ENCODE measurements at regions not wholly inside any gene's neighbourhood (a gene's known extent, or its start where the extent isn't known, plus 50 kb on each side); places are given as distances from the start of the nearest gene placed in this dataset.

DNA sequence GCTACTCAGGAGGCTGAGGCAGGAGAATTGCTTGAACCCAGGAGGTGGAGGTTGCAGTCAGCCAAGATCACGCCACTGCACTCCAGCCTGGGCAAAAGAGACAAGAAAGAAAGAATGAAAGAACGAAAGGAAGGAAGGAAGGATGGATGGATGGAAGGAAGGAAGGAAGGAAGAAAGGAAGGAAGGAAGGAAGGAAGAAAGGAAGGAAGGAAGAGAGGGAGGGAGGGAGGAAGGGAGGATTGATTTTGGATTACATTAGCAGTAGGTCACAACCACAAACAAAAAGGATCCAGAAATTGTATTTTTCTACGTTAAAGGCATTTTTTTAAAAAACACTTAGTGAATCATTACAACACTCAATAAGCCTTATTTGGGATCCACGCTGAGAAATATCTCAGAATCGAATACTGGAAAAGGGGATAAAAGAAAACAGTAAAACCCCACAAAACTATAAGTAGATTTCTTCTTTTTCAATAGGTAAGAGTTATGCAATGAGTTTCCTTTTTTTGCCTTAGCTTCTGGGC is 136.9 kb upstream of the FREM1 start:
- H3K36me3 ChIP-seq = no peaks in the 10 kb centered on the region
- H3K27ac ChIP-seq = no peak overlapping the region
- no peaks in the 10 kb centered on the region for H3K9me3 ChIP-seq (ENCODE audit: low read depth)
- TF ChIP-seq, protein P1, sequence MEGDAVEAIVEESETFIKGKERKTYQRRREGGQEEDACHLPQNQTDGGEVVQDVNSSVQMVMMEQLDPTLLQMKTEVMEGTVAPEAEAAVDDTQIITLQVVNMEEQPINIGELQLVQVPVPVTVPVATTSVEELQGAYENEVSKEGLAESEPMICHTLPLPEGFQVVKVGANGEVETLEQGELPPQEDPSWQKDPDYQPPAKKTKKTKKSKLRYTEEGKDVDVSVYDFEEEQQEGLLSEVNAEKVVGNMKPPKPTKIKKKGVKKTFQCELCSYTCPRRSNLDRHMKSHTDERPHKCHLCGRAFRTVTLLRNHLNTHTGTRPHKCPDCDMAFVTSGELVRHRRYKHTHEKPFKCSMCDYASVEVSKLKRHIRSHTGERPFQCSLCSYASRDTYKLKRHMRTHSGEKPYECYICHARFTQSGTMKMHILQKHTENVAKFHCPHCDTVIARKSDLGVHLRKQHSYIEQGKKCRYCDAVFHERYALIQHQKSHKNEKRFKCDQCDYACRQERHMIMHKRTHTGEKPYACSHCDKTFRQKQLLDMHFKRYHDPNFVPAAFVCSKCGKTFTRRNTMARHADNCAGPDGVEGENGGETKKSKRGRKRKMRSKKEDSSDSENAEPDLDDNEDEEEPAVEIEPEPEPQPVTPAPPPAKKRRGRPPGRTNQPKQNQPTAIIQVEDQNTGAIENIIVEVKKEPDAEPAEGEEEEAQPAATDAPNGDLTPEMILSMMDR (IDR thresholded peaks at IDR 0.05; ENCODE audit: low read depth, low read length) = no peak
- no peaks in the 10 kb centered on the region for H3K27me3 ChIP-seq
- no peak for DNase-seq (ENCODE audit: low read depth in 1 of 2, low spot score in 1 of 2)
- no peak overlapping the region for H3K4me3 ChIP-seq
- H3K4me1 ChIP-seq (ENCODE audit: low read depth) = no peaks in the 10 kb centered on the region

GRCh38 chr9:15033316-15033715 is 123.1 kb upstream of the FREM1 start:
- TF ChIP-seq, protein P1 (IDR thresholded peaks at IDR 0.05; ENCODE audit: low read depth, low read length) = no peak
- Histone ChIP-seq H3K36me3 (no peaks in the 10 kb centered on the region), H3K27ac (no peak overlapping the region), H3K27me3 (no peaks in the 10 kb centered on the region), H3K9me3 (ENCODE audit: low read depth) (no peaks in the 10 kb centered on the region), H3K4me3 (no peak overlapping the region), H3K4me1 (ENCODE audit: low read depth) (no peaks in the 10 kb centered on the region)
- no peak for DNase-seq (ENCODE audit: low read depth in 1 of 2, low spot score in 1 of 2)

- Histone ChIP-seq H3K4me1 (ENCODE audit: low read depth) (no peaks in the 10 kb centered on the region), H3K36me3 (no peaks in the 10 kb centered on the region), H3K27ac (no peak overlapping the region), H3K9me3 (ENCODE audit: low read depth) (no peaks in the 10 kb centered on the region), H3K4me3 (no peak overlapping the region), H3K27me3 (no peaks in the 10 kb centered on the region)
- peak in 1 of 2 donors; percentile 1 for DNase-seq (ENCODE audit: low read depth in 1 of 2, low spot score in 1 of 2)
- TF ChIP-seq, protein P1 (IDR thresholded peaks at IDR 0.05; ENCODE audit: low read depth, low read length) = no peak
Measured at GRCh38 chr9:15032860-15033259, 122.6 kb upstream of the FREM1 start.

GRCh38 chr9:15021146-15021545 is 110.9 kb upstream of the FREM1 start:
- TF ChIP-seq, protein P1 (IDR thresholded peaks at IDR 0.05; ENCODE audit: low read depth, low read length) = no peak
- no peaks in the 10 kb centered on the region for H3K4me1 ChIP-seq (ENCODE audit: low read depth)
- no peak for DNase-seq (ENCODE audit: low read depth in 1 of 2, low spot score in 1 of 2)

GRCh38 chr9:15018096-15018637 is 107.9 kb upstream of the FREM1 start:
- Histone ChIP-seq H3K4me1 (ENCODE audit: low read depth) (no peaks in the 10 kb centered on the region), H3K9me3 (ENCODE audit: low read depth) (no peaks in the 10 kb centered on the region), H3K4me3 (no peak overlapping the region), H3K27ac (no peak overlapping the region), H3K36me3 (no peaks in the 10 kb centered on the region), H3K27me3 (no peaks in the 10 kb centered on the region)
- TF ChIP-seq, protein P1 (IDR thresholded peaks at IDR 0.05; ENCODE audit: low read depth, low read length) = no peak
- DNase-seq (ENCODE audit: low read depth in 1 of 2, low spot score in 1 of 2) = no peak

More at GRCh38 chr9:15021146-15021545, 110.9 kb upstream of the FREM1 start:
- no peaks in the 10 kb centered on the region for H3K36me3 ChIP-seq
- no peak overlapping the region for H3K4me3 ChIP-seq
- H3K27ac ChIP-seq = no peak overlapping the region
- H3K9me3 ChIP-seq (ENCODE audit: low read depth) = no peaks in the 10 kb centered on the region
- H3K27me3 ChIP-seq = no peaks in the 10 kb centered on the region

Data from cardiac muscle cell (in vitro differentiated cells and primary cell).